ENCODE measurements at regions not wholly inside any gene's neighbourhood (a gene's known extent, or its start where the extent isn't known, plus 50 kb on each side); places are given as distances from the start of the nearest gene placed in this dataset.

DNA sequence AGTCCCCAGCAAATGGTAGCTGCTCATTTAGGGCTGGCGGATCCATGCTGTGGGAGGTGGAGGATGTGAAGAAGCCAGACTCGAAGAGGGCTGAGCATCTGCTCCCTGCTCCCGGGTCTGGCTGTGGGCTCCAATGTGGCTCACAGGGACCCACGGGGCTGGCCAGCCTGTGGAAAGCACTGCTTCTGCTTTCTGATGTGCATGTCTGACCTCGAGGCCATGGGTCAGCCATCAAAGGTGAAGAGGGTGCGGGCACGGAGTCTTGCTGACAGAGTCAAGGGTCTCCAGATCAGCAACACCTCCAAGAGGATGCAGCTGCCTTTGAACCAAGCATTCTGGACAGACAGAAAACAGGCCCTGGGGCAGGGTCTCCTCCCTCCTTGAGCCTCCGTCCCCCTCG, 178.2 kb downstream of the INHBB start:
- Histone ChIP-seq H3K4me3 (no peak overlapping the region), H3K4me1 (peaks cover 0 to 4% (median 0%) of the 10 kb centered on the region in 4 donors), H3K27me3 (peaks cover 0 to 20% of the 10 kb centered on the region in 2 donors), H3K9me3 (no peaks in the 10 kb centered on the region), H3K36me3 (no peaks in the 10 kb centered on the region), H3K27ac (no peak overlapping the region)
- DNase-seq, result no peak
- intact Hi-C loops (cut with DNase I; ENCODE audit: low total_unique reads), result no loop called here
- TF ChIP-seq, protein P1, sequence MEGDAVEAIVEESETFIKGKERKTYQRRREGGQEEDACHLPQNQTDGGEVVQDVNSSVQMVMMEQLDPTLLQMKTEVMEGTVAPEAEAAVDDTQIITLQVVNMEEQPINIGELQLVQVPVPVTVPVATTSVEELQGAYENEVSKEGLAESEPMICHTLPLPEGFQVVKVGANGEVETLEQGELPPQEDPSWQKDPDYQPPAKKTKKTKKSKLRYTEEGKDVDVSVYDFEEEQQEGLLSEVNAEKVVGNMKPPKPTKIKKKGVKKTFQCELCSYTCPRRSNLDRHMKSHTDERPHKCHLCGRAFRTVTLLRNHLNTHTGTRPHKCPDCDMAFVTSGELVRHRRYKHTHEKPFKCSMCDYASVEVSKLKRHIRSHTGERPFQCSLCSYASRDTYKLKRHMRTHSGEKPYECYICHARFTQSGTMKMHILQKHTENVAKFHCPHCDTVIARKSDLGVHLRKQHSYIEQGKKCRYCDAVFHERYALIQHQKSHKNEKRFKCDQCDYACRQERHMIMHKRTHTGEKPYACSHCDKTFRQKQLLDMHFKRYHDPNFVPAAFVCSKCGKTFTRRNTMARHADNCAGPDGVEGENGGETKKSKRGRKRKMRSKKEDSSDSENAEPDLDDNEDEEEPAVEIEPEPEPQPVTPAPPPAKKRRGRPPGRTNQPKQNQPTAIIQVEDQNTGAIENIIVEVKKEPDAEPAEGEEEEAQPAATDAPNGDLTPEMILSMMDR (IDR thresholded peaks at IDR 0.05), result no peak

DNA sequence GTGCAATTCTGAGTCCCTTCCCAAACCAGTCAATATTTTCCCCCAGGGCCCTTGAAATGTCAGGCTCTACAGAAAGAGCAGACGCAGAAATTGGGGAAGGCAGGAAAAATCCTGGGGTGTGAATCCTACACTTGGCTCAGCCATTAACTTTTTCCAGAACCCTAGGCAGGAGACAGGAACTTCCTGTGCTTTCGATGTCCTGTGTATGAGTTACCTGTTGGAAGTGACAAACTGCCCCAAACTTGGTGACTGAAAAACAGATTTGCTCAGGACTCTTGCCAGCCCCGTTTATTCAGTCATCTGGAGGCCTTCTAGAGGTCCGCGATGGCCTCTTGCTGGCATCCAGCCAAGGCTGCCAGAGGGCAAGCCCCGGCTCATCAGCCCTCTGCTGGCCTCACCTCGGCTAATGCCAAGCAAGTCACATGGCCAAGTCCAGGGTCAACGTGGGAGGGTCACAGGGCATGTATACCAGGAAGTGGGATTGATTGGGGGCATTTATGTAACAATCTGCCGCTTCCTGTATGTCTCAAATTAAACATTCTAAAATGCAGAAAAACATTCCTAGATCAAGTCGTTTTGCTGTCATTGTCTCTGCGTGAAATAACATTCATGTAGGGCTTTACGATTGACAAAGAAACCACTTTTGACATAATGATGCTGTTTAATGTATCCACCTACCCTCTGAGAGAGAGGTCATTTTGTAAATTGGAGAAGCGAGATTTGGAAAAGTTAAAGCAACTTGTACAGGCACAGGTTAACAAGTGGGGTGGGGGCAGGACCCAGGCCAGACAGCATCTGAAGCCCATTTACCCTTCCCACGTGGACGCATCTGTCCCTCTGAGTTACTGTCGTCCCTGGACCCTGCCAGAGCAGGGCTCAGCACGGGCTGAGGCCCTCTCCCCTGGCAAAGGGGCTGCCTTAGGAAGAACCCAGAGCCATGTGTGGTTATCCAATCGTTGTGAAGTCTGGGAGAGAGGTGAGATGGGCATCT, 179.4 kb downstream of the INHBB start:
- H3K4me3 ChIP-seq, result no peak overlapping the region
- no peak overlapping the region for H3K27ac ChIP-seq
- no peaks in the 10 kb centered on the region for H3K36me3 ChIP-seq
- H3K4me1 ChIP-seq, result peaks cover 0 to 4% (median 0%) of the 10 kb centered on the region in 4 donors
- no peaks in the 10 kb centered on the region for H3K9me3 ChIP-seq
- intact Hi-C loops (cut with DNase I; ENCODE audit: low total_unique reads), result no loop called here
- peaks cover 0 to 20% of the 10 kb centered on the region in 2 donors for H3K27me3 ChIP-seq
- TF ChIP-seq, protein P1 (IDR thresholded peaks at IDR 0.05), result no peak
- no peak for DNase-seq

DNA sequence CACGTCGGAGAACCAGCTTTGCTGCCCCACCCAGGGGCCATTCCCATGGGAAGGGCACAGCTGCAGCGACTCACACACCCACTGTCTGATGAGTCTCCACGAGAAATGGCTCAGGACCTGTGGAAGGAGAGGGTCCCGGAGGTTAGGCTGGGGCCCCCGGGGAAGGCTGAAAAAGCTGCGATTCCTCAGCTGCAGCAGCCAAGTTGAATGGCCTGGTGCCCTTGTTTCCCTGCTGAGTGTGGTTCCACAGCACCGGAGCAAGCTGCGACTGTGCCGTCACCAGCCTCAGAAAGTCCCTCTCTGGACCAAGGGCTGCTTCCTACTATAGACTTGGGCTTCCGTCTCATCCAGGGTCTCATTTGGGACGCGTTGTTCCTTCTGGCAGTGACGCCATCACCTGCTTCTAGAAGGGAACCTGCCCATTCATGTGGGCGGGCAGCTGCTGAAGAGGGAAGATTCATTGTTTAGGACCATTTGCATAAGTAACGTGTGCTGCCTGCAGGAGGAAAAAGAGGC, 180.2 kb downstream of the INHBB start:
- H3K27ac ChIP-seq, result no peak overlapping the region
- H3K27me3 ChIP-seq, result peaks cover 0 to 20% of the 10 kb centered on the region in 2 donors
- DNase-seq, result no peak
- no peak overlapping the region for H3K4me3 ChIP-seq
- H3K9me3 ChIP-seq, result no peaks in the 10 kb centered on the region
- no peaks in the 10 kb centered on the region for H3K36me3 ChIP-seq
- intact Hi-C loops (cut with DNase I; ENCODE audit: low total_unique reads), result no loop called here
- peaks cover 0 to 4% (median 0%) of the 10 kb centered on the region in 4 donors for H3K4me1 ChIP-seq
- TF ChIP-seq, protein P1 (IDR thresholded peaks at IDR 0.05), result no peak

DNA sequence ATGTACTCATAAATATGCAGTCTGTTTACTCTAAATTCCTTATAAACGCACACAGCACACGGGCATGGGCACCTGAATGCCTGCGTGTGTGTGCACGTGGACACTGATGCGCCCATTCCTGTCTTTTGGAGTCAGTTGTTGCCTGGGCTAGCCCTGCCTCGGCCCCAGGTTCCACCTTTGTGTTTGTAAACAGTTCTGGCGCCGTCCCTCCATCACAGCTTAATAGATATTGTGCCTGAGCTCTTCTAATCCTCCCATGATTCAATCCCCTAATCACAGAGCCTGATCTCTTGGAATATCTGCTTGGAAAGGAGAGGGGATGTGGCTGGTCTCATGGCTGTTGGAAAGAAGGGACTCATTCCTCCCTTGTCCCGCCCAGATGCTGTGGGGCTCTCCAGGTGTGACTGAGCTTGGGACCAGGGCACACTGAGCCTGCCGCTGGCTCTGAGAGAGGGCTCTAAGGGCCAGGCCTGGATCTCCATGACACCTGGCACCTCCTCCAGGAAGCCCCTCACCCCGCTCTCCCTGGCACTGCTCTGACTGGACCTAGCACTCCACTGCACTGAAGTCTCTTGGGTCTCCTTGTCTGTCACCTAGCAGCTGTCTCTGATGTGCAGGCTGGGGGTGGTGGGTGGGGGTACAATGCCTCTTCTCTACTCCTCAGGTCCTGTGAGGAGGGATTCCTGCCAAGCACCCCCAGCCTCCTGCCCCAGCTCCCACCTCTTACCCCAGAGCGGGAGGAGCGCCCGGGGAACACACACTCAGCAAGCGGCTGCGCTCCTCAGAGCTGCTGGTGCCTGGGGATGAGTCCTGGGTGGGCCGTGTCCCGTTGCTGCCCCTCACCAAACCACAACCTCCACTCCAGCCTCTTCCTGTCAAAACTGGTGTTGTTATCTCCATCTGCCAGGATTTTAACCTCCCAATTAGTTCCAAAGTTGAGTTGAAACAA, 181.3 kb downstream of the INHBB start:
- no peaks in the 10 kb centered on the region for H3K9me3 ChIP-seq
- H3K27me3 ChIP-seq, result peaks cover 0 to 11% of the 10 kb centered on the region in 2 donors
- H3K27ac ChIP-seq, result no peak overlapping the region
- H3K4me3 ChIP-seq, result no peak overlapping the region
- intact Hi-C loops (cut with DNase I; ENCODE audit: low total_unique reads), result no loop called here
- no peaks in the 10 kb centered on the region for H3K36me3 ChIP-seq
- DNase-seq, result no peak
- H3K4me1 ChIP-seq, result peaks cover 0 to 9% (median 4%) of the 10 kb centered on the region in 4 donors
- TF ChIP-seq, protein P1 (IDR thresholded peaks at IDR 0.05), result no peak

DNA sequence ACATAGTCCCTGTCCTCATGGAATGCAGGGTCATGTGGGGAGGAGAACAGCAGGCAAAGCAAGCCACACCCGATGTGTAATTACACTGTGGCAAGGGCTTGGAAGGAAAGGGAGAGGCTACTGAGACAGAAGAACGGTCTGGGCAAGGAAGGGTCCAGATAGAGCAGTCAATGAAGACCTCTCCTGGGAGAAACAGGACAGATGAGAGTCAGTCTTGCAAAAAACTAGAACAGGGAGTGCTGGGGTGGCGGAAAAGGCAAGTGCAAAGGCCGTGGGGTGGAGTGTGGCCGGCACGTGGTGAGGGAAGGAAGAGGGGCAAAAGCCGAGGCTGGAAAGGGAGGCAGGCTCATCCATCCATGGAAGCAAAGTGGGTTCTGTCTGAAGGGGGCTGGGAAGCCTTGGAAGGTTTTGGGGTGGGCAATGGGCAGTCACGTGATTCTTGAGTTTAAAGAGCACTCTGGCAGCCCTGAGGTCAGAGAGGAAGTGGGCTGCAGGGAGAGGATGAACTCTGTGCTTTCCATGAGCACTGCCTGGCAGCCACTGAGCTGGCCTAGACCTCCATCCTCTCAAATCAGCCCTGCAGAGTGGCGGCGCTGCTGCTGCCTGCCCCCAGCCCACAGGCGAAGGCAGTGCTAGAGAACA, 182.2 kb downstream of the INHBB start:
- no peak overlapping the region for H3K27ac ChIP-seq
- DNase-seq, result no peak
- TF ChIP-seq, protein P1 (IDR thresholded peaks at IDR 0.05), result no peak
- H3K27me3 ChIP-seq, result peaks cover 0 to 3% of the 10 kb centered on the region in 2 donors
- H3K9me3 ChIP-seq, result no peaks in the 10 kb centered on the region
- H3K4me1 ChIP-seq, result peaks cover 0 to 17% (median 7%) of the 10 kb centered on the region in 4 donors
- H3K36me3 ChIP-seq, result no peaks in the 10 kb centered on the region
- no peak overlapping the region for H3K4me3 ChIP-seq
- intact Hi-C loops (cut with DNase I; ENCODE audit: low total_unique reads), result no loop called here

All from tibial artery (tissue), 4 donors.